A549 (cell line): ENCODE measurements at regions not wholly inside any gene's neighbourhood (a gene's known extent, or its start where the extent isn't known, plus 50 kb on each side); places are given as distances from the start of the nearest gene placed in this dataset.

Experiments
- ATAC-seq, 2 experiments: fragments of 200-7000 bp in 1 of 2; fragments of >200 bp in 1 of 2; cut with Nextera tagmentation in 1 of 2; cut with Tn5 transposase in 1 of 2; 3 replicates each; pipeline versions ENCODE4 v1.8.0 to v1.9.1; 2018 to 2020; ENCODE audit warnings: mild to moderate bottlenecking in 1 of 2, moderate library complexity in 1 of 2
- CTCF ChIA-PET: fragments of 300-600 bp; sonication (Branson Sonifier 250); formaldehyde crosslinking; extraction: SDS; loops from one replicate; lab custom pipeline; 2021; ENCODE audit warnings: antibody characterized with exemption, inconsistent platforms; lab: Yijun Ruan, JAX
- POLR2A ChIA-PET: fragments of 350-600 bp; formaldehyde crosslinking; extraction: SDS; loops from one replicate; lab custom pipeline; 2021; ENCODE audit warnings: antibody characterized with exemption, inconsistent platforms; lab: Yijun Ruan, JAX
- DNase-seq, 2 experiments: peaks; one replicate each; pipeline versions ENCODE4 v3.0.0 to v3.0.0-alpha.2; 2011 to 2016; ENCODE audit warnings: low read depth in 1 of 2, low spot score in 1 of 2
- FAIRE-seq: peaks from 2 replicates; lab custom pipeline; 2011; peaks lifted over from hg19 to GRCh38; lab: Jason Lieb, UNC
- H3K27ac ChIP-seq, 2 experiments: fragments of >200 bp; sonication (Bioruptor Twin); formaldehyde crosslinking; 3 replicates each; pipeline ENCODE4 v1.5.1; 2016 to 2017
- H3K4me1 ChIP-seq: fragments of >200 bp; sonication (Bioruptor Twin); formaldehyde crosslinking; 3 replicates; pipeline ENCODE4 v1.6.1; 2016
- H3K4me2 ChIP-seq: fragments of >200 bp; sonication (Bioruptor Twin); formaldehyde crosslinking; 3 replicates; pipeline ENCODE4 v1.6.1; 2016
- H3K4me3 ChIP-seq: fragments of >200 bp; sonication (Bioruptor Twin); formaldehyde crosslinking; 3 replicates; pipeline ENCODE4 v1.5.1; 2016
- H3K9me3 ChIP-seq: fragments of >200 bp; sonication (Bioruptor Twin); formaldehyde crosslinking; 3 replicates; pipeline ENCODE4 v1.6.1; 2016
- CBX2 ChIP-seq: fragments of 200-600 bp; sonication (generic); IDR thresholded peaks from 2 replicates; pipeline ENCODE4 v1.6.1; 2016; ENCODE audit warnings: low read depth, mild to moderate bottlenecking, borderline replicate concordance
- CBX8 ChIP-seq: fragments of 200-600 bp; sonication (generic); IDR thresholded peaks from 2 replicates; pipeline ENCODE4 v1.6.1; 2016
- CEBPB ChIP-seq, 2 experiments: fragments of >200 bp in 1 of 2; sonication (Bioruptor Twin) in 1 of 2; formaldehyde crosslinking in 1 of 2; IDR thresholded peaks; 2 replicates each; pipeline ENCODE4 v1.6.1; 2012 to 2016
- EHF ChIP-seq: fragments of 250-450 bp; sonication (Bioruptor Pico); IDR thresholded peaks from 2 replicates; pipeline ENCODE4 v1.5.0; 2020; ENCODE audit warnings: mild to moderate bottlenecking
- HOXA7 ChIP-seq: fragments of 250-450 bp; sonication (Bioruptor Pico); IDR thresholded peaks from 2 replicates; pipeline ENCODE4 v1.5.0; 2020; ENCODE audit warnings: mild to moderate bottlenecking, moderate library complexity
- HOXB13 ChIP-seq: fragments of 250-450 bp; sonication (Bioruptor Pico); IDR thresholded peaks from 2 replicates; pipeline ENCODE4 v1.5.0; 2020; ENCODE audit warnings: low read depth, mild to moderate bottlenecking, moderate library complexity
- JUN ChIP-seq, 2 experiments: fragments of >200 bp; sonication (Bioruptor Twin); formaldehyde crosslinking; IDR thresholded peaks; 2 replicates in 1 of 2; 3 replicates in 1 of 2; pipeline ENCODE4 v1.6.1; 2016 to 2017
- JUNB ChIP-seq: fragments of >200 bp; sonication (Bioruptor Twin); formaldehyde crosslinking; IDR thresholded peaks from 2 replicates; pipeline ENCODE4 v1.6.1; 2016
- KDM1A ChIP-seq: fragments of 200-600 bp; sonication (generic); IDR thresholded peaks from 2 replicates; pipeline ENCODE4 v1.6.1; 2016; ENCODE audit warnings: low read depth, mild to moderate bottlenecking
- MAFK ChIP-seq: fragments of 450-650 bp; IDR thresholded peaks from 2 replicates; pipeline ENCODE4 v1.6.1; 2014; ENCODE audit not compliant: partially characterized antibody
- MAX ChIP-seq: IDR thresholded peaks from 2 replicates; pipeline ENCODE4 v1.6.1; 2012
- MYC ChIP-seq: IDR thresholded peaks from 2 replicates; pipeline ENCODE4 v1.6.1; 2012; ENCODE audit warnings: mild to moderate bottlenecking, inconsistent platforms, low read length, improper control_type of control experiment, borderline replicate concordance
- PHF8 ChIP-seq: fragments of 200-600 bp; sonication (generic); IDR thresholded peaks from 2 replicates; pipeline ENCODE4 v1.6.1; 2016; ENCODE audit warnings: low read depth, mild to moderate bottlenecking, antibody characterized with exemption, moderate library complexity, borderline replicate concordance
- POLR2AphosphoS2 ChIP-seq: conservative IDR thresholded peaks from 2 replicates; pipeline ENCODE4 v1.6.1; 2012; ENCODE audit warnings: low read length, improper control_type of control experiment, inconsistent platforms
- RAD21 ChIP-seq, 2 experiments: fragments of >200 bp in 1 of 2; sonication (Bioruptor Twin) in 1 of 2; formaldehyde crosslinking in 1 of 2; IDR thresholded peaks in 1 of 2; conservative IDR thresholded peaks in 1 of 2; 2 replicates in 1 of 2; 3 replicates in 1 of 2; pipeline ENCODE4 v1.6.1; 2012 to 2018; ENCODE audit warnings: inconsistent platforms in 1 of 2
- RARB ChIP-seq: fragments of 250-450 bp; sonication (Bioruptor Pico); IDR thresholded peaks from 2 replicates; pipeline ENCODE4 v1.8.0; 2021; ENCODE audit warnings: mild to moderate bottlenecking, moderate library complexity
- SREBF2 ChIP-seq: fragments of 450-650 bp; IDR thresholded peaks from 2 replicates; pipeline ENCODE4 v1.6.1; 2014; ENCODE audit warnings: mild to moderate bottlenecking, moderate library complexity
- TFCP2L1 ChIP-seq: fragments of 250-450 bp; sonication (Bioruptor Pico); IDR thresholded peaks from 2 replicates; pipeline ENCODE4 v1.5.0; 2021; ENCODE audit warnings: mild to moderate bottlenecking
- ZC3H11A ChIP-seq: fragments of 450-650 bp; IDR thresholded peaks from 2 replicates; pipeline ENCODE4 v1.6.1; 2014; ENCODE audit warnings: antibody characterized with exemption, mild to moderate bottlenecking
- ZSCAN20 ChIP-seq: fragments of 250-450 bp; sonication (Bioruptor Pico); IDR thresholded peaks from 2 replicates; pipeline ENCODE4 v1.8.0; 2022; ENCODE audit warnings: mild to moderate bottlenecking, moderate library complexity
- WGBS: methylation state at CpG from one replicate; pipeline ENCODE4 v1.1.6; 2017; ENCODE audit errors: missing lambda C conversion rate; 5-methylcytosine and 5-hydroxymethylcytosine counted together
- TF ChIP-seq, protein P1 (sequence below): fragments of 250-450 bp; sonication (Bioruptor Pico); IDR thresholded peaks from 2 replicates; pipeline ENCODE4 v1.5.0; 2020; ENCODE audit warnings: low read depth, mild to moderate bottlenecking, moderate library complexity
- TF ChIP-seq, protein P2 (sequence below): fragments of >200 bp; sonication (Bioruptor Twin); formaldehyde crosslinking; IDR thresholded peaks from 3 replicates; pipeline ENCODE4 v1.5.1; 2016
- TF ChIP-seq, protein P3 (sequence below): fragments of >200 bp; sonication (Bioruptor Twin); formaldehyde crosslinking; IDR thresholded peaks from 2 replicates; pipeline ENCODE4 v1.6.1; 2016
- TF ChIP-seq, protein P4 (sequence below): IDR thresholded peaks from 2 replicates; pipeline ENCODE4 v1.6.1; 2012; ENCODE audit warnings: low read depth, borderline replicate concordance

DNA sequence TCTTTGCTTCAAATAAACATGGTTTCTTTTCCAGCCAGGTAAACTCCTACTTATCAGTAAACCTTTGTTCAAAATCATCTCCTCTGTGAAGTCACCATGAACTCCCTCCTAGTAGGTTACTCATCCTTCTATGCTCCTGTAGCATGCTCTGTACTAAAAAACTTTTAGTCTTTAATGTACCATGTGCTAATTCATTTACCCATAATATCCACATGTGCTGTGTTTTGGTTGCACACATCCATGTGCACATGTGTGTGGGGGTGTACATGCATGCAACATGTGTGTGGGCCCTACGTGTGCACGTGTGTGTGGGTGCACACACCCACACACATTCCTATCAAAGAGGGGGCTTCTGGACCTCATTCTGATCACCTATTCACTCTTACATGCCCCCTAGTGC is 259.9 kb upstream of the SP4 start:
- no peak overlapping the region for H3K4me2 ChIP-seq
- ATAC-seq: no peak
- H3K9me3 ChIP-seq: no peaks in the 10 kb centered on the region
- POLR2A ChIA-PET: no interaction called here
- TF ChIP-seq ZSCAN20 (CRISPR knock-in tag) (no peak), PHF8 (no peak), MYC (no peak), CBX8 (no peak), POLR2AphosphoS2 (no peak), EHF (CRISPR knock-in tag) (no peak), MAFK (no peak), JUNB (no peak)
- TF ChIP-seq, all 56 proteins: peak for 0
- CTCF ChIA-PET: no interaction called here
- FAIRE-seq: no peak
- no peak overlapping the region for H3K4me3 ChIP-seq
- H3K27ac ChIP-seq: no peak overlapping the region
- no peaks in the 10 kb centered on the region for H3K4me1 ChIP-seq
- DNase-seq: no peak
- WGBS: 20% methylated on average over 2 of the region's 2 CpGs

DNA sequence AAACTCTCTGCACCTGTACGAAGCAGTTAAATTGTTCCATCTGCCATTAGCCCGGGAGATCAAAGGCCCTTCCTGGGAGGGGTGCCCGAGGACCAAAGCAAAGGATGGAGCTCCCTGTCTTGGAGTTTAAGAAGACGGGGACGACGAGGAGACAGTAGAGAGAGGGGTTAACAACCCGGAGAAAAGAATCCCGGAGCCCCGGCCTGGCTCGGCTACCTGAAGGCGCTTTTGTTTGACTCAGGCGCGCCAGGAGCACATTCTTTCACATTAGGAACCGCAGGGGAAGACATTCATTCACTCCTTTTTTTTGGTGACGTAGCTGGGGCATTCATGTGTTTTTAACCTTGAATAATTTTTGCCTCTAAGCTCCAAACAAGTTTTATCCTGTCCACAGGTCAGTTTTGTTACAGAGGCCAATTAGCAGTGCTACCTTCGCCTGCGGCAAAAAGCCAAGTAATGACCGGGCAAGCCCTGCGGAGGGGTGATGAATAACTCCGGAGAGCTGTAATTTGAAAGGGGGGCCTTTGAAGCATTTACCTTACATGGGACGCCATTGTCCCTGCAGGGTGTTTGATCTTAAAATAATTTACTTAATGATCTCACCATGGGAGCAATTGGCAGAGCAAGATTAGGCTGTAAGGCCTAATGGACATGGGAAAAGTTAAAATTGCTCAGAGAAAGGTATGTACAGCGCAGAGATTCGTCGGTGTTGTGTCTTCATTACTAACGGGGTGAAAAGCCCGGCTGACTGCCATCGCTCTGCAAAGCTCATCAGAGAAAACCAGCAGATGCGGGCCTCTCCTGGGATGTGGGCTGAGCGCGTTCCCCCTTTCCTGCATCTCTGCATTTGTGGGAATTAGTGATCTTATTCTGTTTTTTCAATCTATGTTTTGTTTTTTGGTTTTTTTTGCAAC is 258.0 kb upstream of the SP4 start:
- Histone ChIP-seq H3K4me2 (no peak overlapping the region), H3K4me1 (no peaks in the 10 kb centered on the region), H3K9me3 (no peaks in the 10 kb centered on the region), H3K27ac (no peak overlapping the region), H3K4me3 (no peak overlapping the region)
- FAIRE-seq (no peak), ATAC-seq (no peak), DNase-seq (no peak)
- ChIA-PET CTCF (no interaction called here), POLR2A (no interaction called here)
- 44% methylated on average over 30 of the region's 30 CpGs for WGBS
- TF ChIP-seq TFCP2L1 (CRISPR knock-in tag): no peak
- TF ChIP-seq, protein P1, sequence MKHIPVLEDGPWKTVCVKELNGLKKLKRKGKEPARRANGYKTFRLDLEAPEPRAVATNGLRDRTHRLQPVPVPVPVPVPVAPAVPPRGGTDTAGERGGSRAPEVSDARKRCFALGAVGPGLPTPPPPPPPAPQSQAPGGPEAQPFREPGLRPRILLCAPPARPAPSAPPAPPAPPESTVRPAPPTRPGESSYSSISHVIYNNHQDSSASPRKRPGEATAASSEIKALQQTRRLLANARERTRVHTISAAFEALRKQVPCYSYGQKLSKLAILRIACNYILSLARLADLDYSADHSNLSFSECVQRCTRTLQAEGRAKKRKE (CRISPR knock-in tag): no peak
- no peak for TF ChIP-seq HOXA7 (CRISPR knock-in tag)
- no peak for TF ChIP-seq RARB (CRISPR knock-in tag)
- TF ChIP-seq HOXB13 (CRISPR knock-in tag): no peak
- no peak for TF ChIP-seq MYC
- TF ChIP-seq MAX: no peak
- no peak for TF ChIP-seq RAD21 (conservative IDR thresholded peaks at IDR 0.05 in 1 of 2, IDR thresholded peaks at IDR 0.05 in 1 of 2)
- TF ChIP-seq, all 56 proteins: peak for 0

DNA sequence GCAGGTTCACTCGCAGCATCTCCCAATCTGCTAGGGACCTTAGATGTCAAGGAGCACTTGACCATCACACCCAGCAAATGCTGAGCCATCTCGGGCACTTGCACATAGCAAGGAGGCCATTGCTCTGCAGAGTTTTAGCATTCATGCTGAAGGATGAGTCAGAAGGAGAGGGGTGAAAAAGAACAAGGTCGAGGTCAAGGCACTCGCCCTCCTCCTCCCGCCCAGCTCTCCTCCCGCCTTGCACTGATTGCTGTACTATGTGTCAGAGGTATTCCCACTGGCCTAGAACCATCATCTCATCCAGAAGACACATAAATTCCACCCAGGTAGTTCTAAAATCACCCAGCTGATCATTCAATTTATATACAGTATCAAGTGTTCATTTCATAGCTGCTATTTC is 255.1 kb upstream of the SP4 start:
- H3K4me2 ChIP-seq: no peak overlapping the region
- H3K4me1 ChIP-seq: no peaks in the 10 kb centered on the region
- no peak for ATAC-seq
- POLR2A ChIA-PET: no interaction called here
- FAIRE-seq: no peak
- no peak for DNase-seq
- no peak overlapping the region for H3K27ac ChIP-seq
- H3K9me3 ChIP-seq: no peaks in the 10 kb centered on the region
- CTCF ChIA-PET: no interaction called here
- 0% methylated on average over 6 of the region's 6 CpGs for WGBS
- TF ChIP-seq, protein P2, sequence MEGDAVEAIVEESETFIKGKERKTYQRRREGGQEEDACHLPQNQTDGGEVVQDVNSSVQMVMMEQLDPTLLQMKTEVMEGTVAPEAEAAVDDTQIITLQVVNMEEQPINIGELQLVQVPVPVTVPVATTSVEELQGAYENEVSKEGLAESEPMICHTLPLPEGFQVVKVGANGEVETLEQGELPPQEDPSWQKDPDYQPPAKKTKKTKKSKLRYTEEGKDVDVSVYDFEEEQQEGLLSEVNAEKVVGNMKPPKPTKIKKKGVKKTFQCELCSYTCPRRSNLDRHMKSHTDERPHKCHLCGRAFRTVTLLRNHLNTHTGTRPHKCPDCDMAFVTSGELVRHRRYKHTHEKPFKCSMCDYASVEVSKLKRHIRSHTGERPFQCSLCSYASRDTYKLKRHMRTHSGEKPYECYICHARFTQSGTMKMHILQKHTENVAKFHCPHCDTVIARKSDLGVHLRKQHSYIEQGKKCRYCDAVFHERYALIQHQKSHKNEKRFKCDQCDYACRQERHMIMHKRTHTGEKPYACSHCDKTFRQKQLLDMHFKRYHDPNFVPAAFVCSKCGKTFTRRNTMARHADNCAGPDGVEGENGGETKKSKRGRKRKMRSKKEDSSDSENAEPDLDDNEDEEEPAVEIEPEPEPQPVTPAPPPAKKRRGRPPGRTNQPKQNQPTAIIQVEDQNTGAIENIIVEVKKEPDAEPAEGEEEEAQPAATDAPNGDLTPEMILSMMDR: no peak
- TF ChIP-seq SREBF2 (no peak), MYC (no peak), CEBPB (IDR thresholded peaks at IDR 0.05) (no peak), KDM1A (no peak), ZC3H11A (no peak), RAD21 (conservative IDR thresholded peaks at IDR 0.05 in 1 of 2, IDR thresholded peaks at IDR 0.05 in 1 of 2) (no peak), JUN (IDR thresholded peaks at IDR 0.05) (no peak), CBX2 (no peak)
- TF ChIP-seq, protein P3, sequence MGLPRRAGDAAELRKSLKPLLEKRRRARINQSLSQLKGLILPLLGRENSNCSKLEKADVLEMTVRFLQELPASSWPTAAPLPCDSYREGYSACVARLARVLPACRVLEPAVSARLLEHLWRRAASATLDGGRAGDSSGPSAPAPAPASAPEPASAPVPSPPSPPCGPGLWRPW: no peak
- TF ChIP-seq, protein P4, sequence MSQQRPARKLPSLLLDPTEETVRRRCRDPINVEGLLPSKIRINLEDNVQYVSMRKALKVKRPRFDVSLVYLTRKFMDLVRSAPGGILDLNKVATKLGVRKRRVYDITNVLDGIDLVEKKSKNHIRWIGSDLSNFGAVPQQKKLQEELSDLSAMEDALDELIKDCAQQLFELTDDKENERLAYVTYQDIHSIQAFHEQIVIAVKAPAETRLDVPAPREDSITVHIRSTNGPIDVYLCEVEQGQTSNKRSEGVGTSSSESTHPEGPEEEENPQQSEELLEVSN: no peak
- H3K4me3 ChIP-seq: no peak overlapping the region
